Transverse colon (tissue), 4 donors: ENCODE measurements at regions not wholly inside any gene's neighbourhood (a gene's known extent, or its start where the extent isn't known, plus 50 kb on each side); places are given as distances from the start of the nearest gene placed in this dataset.

Source experiments
- DNase-seq: peaks from one replicate; pipeline ENCODE4 v3.0.0-alpha.2; 2019
- H3K27ac ChIP-seq, 4 donors: fragments of 200-600 bp; sonication (generic); 2 replicates each; pipeline ENCODE4 v1.5.1; 2016 to 2018; ENCODE audit warnings: inconsistent platforms in 4 of 4
- H3K27me3 ChIP-seq: fragments of 200-600 bp; sonication (generic); 2 replicates; pipeline ENCODE4 v1.5.1; 2017; ENCODE audit warnings: inconsistent platforms
- H3K36me3 ChIP-seq, 4 donors: fragments of 200-600 bp; sonication (generic); 2 replicates each; pipeline ENCODE4 v1.5.1; 2017 to 2019; ENCODE audit warnings: inconsistent platforms in 4 of 4
- H3K4me1 ChIP-seq, 4 donors: fragments of 200-600 bp; sonication (generic); 2 replicates each; pipeline ENCODE4 v1.5.1; 2017 to 2020; ENCODE audit warnings: inconsistent platforms in 4 of 4
- H3K4me3 ChIP-seq, 4 donors: fragments of 200-600 bp; sonication (generic); 1 replicate in 1 of 4; 2 replicates in 3 of 4; pipeline versions ENCODE4 v1.5.1 to v1.6.1; 2017 to 2019; ENCODE audit warnings: inconsistent platforms in 4 of 4
- H3K9me3 ChIP-seq, 2 donors: fragments of 200-600 bp; sonication (generic); 2 replicates each; pipeline ENCODE4 v1.5.1; 2017 to 2019; ENCODE audit warnings: inconsistent platforms in 2 of 2
- CTCF ChIP-seq, 5 experiments: fragments of 200-600 bp in 3 of 5; fragments of 450-650 bp in 2 of 5; sonication (generic) in 3 of 5; IDR thresholded peaks; 1 replicate in 2 of 5; 2 replicates in 3 of 5; pipeline ENCODE4 v1.5.1; 2016 to 2017; ENCODE audit warnings: antibody characterized with exemption in 5 of 5, inconsistent platforms in 3 of 5, mild to moderate bottlenecking in 2 of 5, moderate library complexity in 1 of 5
- EP300 ChIP-seq: sonication (generic); formaldehyde crosslinking; IDR thresholded peaks from one replicate; pipeline ENCODE4 v1.6.1; 2017; ENCODE audit warnings: antibody characterized with exemption, low read depth
- POLR2A ChIP-seq: fragments of 450-650 bp; IDR thresholded peaks from one replicate; pipeline ENCODE4 v1.6.1; 2016; ENCODE audit warnings: antibody characterized with exemption, mild to moderate bottlenecking, moderate library complexity
- POLR2AphosphoS5 ChIP-seq, 3 donors: sonication (generic); formaldehyde crosslinking; IDR thresholded peaks; one replicate each; pipeline ENCODE4 v1.6.1; 2016; ENCODE audit warnings: antibody characterized with exemption in 3 of 3
- WGBS, 2 donors: methylation state at CpG; one replicate each; pipeline ENCODE4 v1.1.5; 2018; ENCODE audit warnings: low coverage in 1 of 2; 5-methylcytosine and 5-hydroxymethylcytosine counted together
- in situ Hi-C, 4 donors: fragments of 200-750 bp; cut with MboI; loops; one replicate each; pipeline versions ENCODE4 v1.15.0 to v1.15.1; 2017; ENCODE audit warnings: low sequenced_read_pairs in 3 of 4, low pct_ligation_motif_present in 1 of 4, low pct_unique_long_range_greater_than_20kb in 1 of 4
- intact Hi-C: fragments of 100-400 bp; cut with DNase I; formaldehyde crosslinking; loops from one replicate; pipeline ENCODE4 v1.15.1; 2023; ENCODE audit warnings: low total_unique reads

GRCh38 chr12:124514145-124514995 is 53.0 kb downstream of the NCOR2 start:
- in situ Hi-C loops: loop anchor here in 1 of 4 donors (10.0 kb wide), 1 partner anchor 50 kb away; the partner anchor contains the start of gene NCOR2
- Histone ChIP-seq H3K27me3 (no peaks in the 10 kb centered on the region), H3K9me3 (no peaks in the 10 kb centered on the region), H3K27ac (peak overlapping the region; percentile 70 to 80 (median 72)), H3K4me1 (peaks cover 55 to 85% (median 66%) of the 10 kb centered on the region in 4 donors), H3K36me3 (no peaks in the 10 kb centered on the region), H3K4me3 (no peak overlapping the region)
- TF ChIP-seq EP300: no peak
- TF ChIP-seq POLR2AphosphoS5 (IDR thresholded peaks at IDR 0.05): no peak
- TF ChIP-seq POLR2A: no peak
- no peak for TF ChIP-seq CTCF (IDR thresholded peaks at IDR 0.05)
- 86% methylated on average over 12 of the region's 12 CpGs; no CpG with 5 or more reads in 1 of the 2 donors for WGBS, 2 donors
- no peak for DNase-seq
- intact Hi-C loops: loop anchor here (10.0 kb wide), 1 partner anchor 150 kb away; no protein-coding TSS in a partner anchor

- H3K4me1 ChIP-seq: peaks cover 59 to 85% (median 71%) of the 10 kb centered on the region in 4 donors
- no peaks in the 10 kb centered on the region for H3K36me3 ChIP-seq
- 71 to 100% methylated on average over 1 to 7 of the region's 7 CpGs for WGBS, 2 donors
Observed at GRCh38 chr12:124513297-124513867, 54.0 kb downstream of the NCOR2 start.

GRCh38 chr12:124512667-124513296 is 54.6 kb downstream of the NCOR2 start:
- no peaks in the 10 kb centered on the region for H3K27me3 ChIP-seq
- 37% methylated on average over 10 of the region's 16 CpGs; no CpG with 5 or more reads in 1 of the 2 donors for WGBS, 2 donors
- TF ChIP-seq EP300 (no peak), POLR2AphosphoS5 (IDR thresholded peaks at IDR 0.05) (peak; percentile 29 to 44 (median 31))
- in situ Hi-C loops (loop anchor here in 1 of 4 donors (10.0 kb wide), 1 partner anchor 52 kb away; the partner anchor contains the start of gene NCOR2), intact Hi-C loops (loop anchor here (10.0 kb wide), 1 partner anchor 148 kb away; no protein-coding TSS in a partner anchor)
- peaks cover 59 to 85% (median 73%) of the 10 kb centered on the region in 4 donors for H3K4me1 ChIP-seq
- H3K27ac ChIP-seq: peak overlapping the region; percentile 70 to 80 (median 72)
- H3K9me3 ChIP-seq: no peaks in the 10 kb centered on the region
- H3K4me3 ChIP-seq: no peak overlapping the region
- peak; percentile 86 for DNase-seq
- H3K36me3 ChIP-seq: no peaks in the 10 kb centered on the region

More at GRCh38 chr12:124513297-124513867, 54.0 kb downstream of the NCOR2 start:
- DNase-seq: no peak
- H3K27me3 ChIP-seq: no peaks in the 10 kb centered on the region
- no peak overlapping the region for H3K4me3 ChIP-seq
- intact Hi-C loops (loop anchor here (10.0 kb wide), 1 partner anchor 149 kb away; no protein-coding TSS in a partner anchor), in situ Hi-C loops (loop anchor here in 1 of 4 donors (10.0 kb wide), 1 partner anchor 51 kb away; the partner anchor contains the start of gene NCOR2)
- H3K9me3 ChIP-seq: no peaks in the 10 kb centered on the region
- TF ChIP-seq POLR2A (no peak), EP300 (no peak), CTCF (IDR thresholded peaks at IDR 0.05) (no peak), POLR2AphosphoS5 (IDR thresholded peaks at IDR 0.05) (no peak)
- H3K27ac ChIP-seq: peak overlapping the region; percentile 70 to 80 (median 72)

GRCh38 chr12:124511259-124511985 is 56.0 kb downstream of the NCOR2 start:
- no peak for TF ChIP-seq POLR2AphosphoS5 (IDR thresholded peaks at IDR 0.05)
- TF ChIP-seq EP300: no peak
- no peak for TF ChIP-seq CTCF (IDR thresholded peaks at IDR 0.05)
- no peak for TF ChIP-seq POLR2A
- Histone ChIP-seq H3K9me3 (no peaks in the 10 kb centered on the region), H3K36me3 (no peaks in the 10 kb centered on the region), H3K27ac (peak overlapping the region in 3 of 4 donors; percentile 80 to 89 (median 83)), H3K4me3 (no peak overlapping the region), H3K4me1 (peaks cover 59 to 85% (median 72%) of the 10 kb centered on the region in 4 donors), H3K27me3 (no peaks in the 10 kb centered on the region)
- WGBS, 2 donors: 88% methylated on average over 23 of the region's 23 CpGs; no CpG with 5 or more reads in 1 of the 2 donors
- intact Hi-C loops (loop anchor here (10.0 kb wide), 1 partner anchor 147 kb away; no protein-coding TSS in a partner anchor), in situ Hi-C loops (loop anchor here in 1 of 4 donors (10.0 kb wide), 1 partner anchor 53 kb away; the partner anchor contains the start of gene NCOR2)
- no peak for DNase-seq
